MM.1S (cell line): ENCODE measurements at regions not wholly inside any gene's neighbourhood (a gene's known extent, or its start where the extent isn't known, plus 50 kb on each side); places are given as distances from the start of the nearest gene placed in this dataset.
"Not testable (repeated sequence)": the region's sequence is repeated elsewhere in the genome, so short reads cannot be mapped to it uniquely, and the experiment has no call there.

Experiments
- DNase-seq: peaks from one replicate; pipeline ENCODE4 v3.0.0-alpha.2; 2015
- H2AFZ ChIP-seq: fragments of 300-600 bp; sonication (generic); 2 replicates; pipeline ENCODE4 v1.6.0; 2016; ENCODE audit warnings: antibody characterized with exemption, low read length
- H3F3A ChIP-seq: fragments of 300-600 bp; sonication (generic); 2 replicates; pipeline ENCODE4 v1.6.1; 2016; ENCODE audit warnings: mild to moderate bottlenecking, antibody characterized with exemption, low read length, moderate library complexity, mixed read lengths; ENCODE audit not compliant: insufficient read depth
- H3K27ac ChIP-seq: fragments of 300-600 bp; sonication (generic); 2 replicates; pipeline ENCODE4 v1.5.1; 2016; ENCODE audit warnings: mild to moderate bottlenecking, low read length
- H3K27me3 ChIP-seq: fragments of 300-600 bp; sonication (generic); replicated peaks from 2 replicates; pipeline ENCODE4 v1.6.0; 2016; ENCODE audit warnings: low read length; ENCODE audit not compliant: insufficient read depth
- H3K36me3 ChIP-seq: fragments of 300-600 bp; sonication (generic); replicated peaks from 2 replicates; pipeline ENCODE4 v1.6.1; 2016; ENCODE audit warnings: mild to moderate bottlenecking, low read length, mixed read lengths; ENCODE audit not compliant: insufficient read depth
- H3K4me1 ChIP-seq: fragments of 300-600 bp; sonication (generic); 2 replicates; pipeline ENCODE4 v1.6.1; 2016; ENCODE audit warnings: low read length, mixed read lengths
- H3K4me2 ChIP-seq: fragments of 300-600 bp; sonication (generic); 2 replicates; pipeline ENCODE4 v1.6.0; 2016; ENCODE audit warnings: low read depth, low read length
- H3K4me3 ChIP-seq: fragments of 300-600 bp; sonication (generic); 2 replicates; pipeline ENCODE4 v1.5.1; 2016; ENCODE audit warnings: low read length, mixed read lengths
- H3K79me2 ChIP-seq: fragments of 300-600 bp; sonication (generic); 2 replicates; pipeline ENCODE4 v1.6.1; 2016; ENCODE audit warnings: mixed run types, low read length, mixed read lengths
- H3K9ac ChIP-seq: fragments of 300-600 bp; sonication (generic); 2 replicates; pipeline ENCODE4 v1.6.1; 2016; ENCODE audit warnings: low read length, mixed read lengths
- H3K9me2 ChIP-seq: fragments of 300-600 bp; sonication (generic); replicated peaks from 2 replicates; pipeline ENCODE4 v1.6.1; 2016; ENCODE audit warnings: mild to moderate bottlenecking, low read length, mixed read lengths; ENCODE audit not compliant: insufficient read depth
- H3K9me3 ChIP-seq: fragments of 300-600 bp; sonication (generic); replicated peaks from 2 replicates; pipeline ENCODE4 v1.6.1; 2016; ENCODE audit warnings: mild to moderate bottlenecking, low read length, mixed read lengths; ENCODE audit not compliant: insufficient read depth
- H4K20me1 ChIP-seq: fragments of 300-600 bp; sonication (generic); 2 replicates; pipeline ENCODE4 v1.6.1; 2016; ENCODE audit warnings: mild to moderate bottlenecking, low read length, moderate library complexity, mixed read lengths; ENCODE audit not compliant: insufficient read depth
- EZH2 ChIP-seq: fragments of 300-600 bp; sonication (generic); optimal IDR thresholded peaks from 2 replicates; pipeline ENCODE3; 2017; ENCODE audit warnings: low read depth, mild to moderate bottlenecking, antibody characterized with exemption, low read length, mixed read lengths
- EZH2phosphoT487 ChIP-seq: fragments of 300-600 bp; sonication (generic); IDR thresholded peaks from 2 replicates; pipeline ENCODE4 v1.6.1; 2018; ENCODE audit warnings: antibody characterized with exemption, low read length
- TF ChIP-seq, protein P1 (sequence below): fragments of 300-600 bp; sonication (generic); IDR thresholded peaks from 2 replicates; pipeline ENCODE4 v1.5.1; 2016; ENCODE audit warnings: antibody characterized with exemption, low read length, mixed read lengths

DNA sequence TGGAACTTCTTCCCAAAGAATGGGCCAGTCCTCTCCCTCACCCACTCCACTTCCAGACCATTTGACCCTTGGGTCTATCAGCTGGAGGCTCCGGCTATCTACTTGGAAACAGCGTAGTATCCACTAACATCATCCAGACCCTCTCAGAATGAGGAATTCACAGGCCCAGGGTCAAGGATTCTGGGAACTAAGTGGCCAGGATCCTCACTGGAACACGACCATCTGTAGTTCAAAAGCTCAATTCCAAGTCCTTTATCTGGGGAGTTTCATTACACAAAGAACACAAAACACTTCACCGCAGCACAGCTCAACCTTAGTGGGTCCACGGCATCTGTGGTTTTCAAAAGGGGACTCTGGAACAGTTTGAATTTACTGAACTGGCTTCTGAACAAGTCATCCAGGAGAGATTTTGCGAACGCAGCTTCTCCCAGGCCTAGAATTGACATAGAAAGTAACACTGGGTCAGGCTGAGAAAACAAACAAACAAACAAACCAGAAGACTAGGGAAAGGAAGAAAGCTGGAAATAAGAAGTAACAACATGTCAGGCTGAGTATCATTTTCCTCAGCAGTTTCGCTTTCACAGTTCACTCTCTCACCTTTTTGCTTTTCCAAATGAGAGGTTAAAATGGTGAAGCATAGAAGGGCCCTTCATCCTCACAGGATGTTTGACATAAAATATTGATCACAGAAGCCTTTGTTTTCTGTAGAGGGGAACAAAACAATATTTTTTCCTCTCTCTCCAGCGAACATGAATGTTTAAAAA, 57.6 kb upstream of the USP6NL start:
- H3K4me3 ChIP-seq = no peak overlapping the region

DNA sequence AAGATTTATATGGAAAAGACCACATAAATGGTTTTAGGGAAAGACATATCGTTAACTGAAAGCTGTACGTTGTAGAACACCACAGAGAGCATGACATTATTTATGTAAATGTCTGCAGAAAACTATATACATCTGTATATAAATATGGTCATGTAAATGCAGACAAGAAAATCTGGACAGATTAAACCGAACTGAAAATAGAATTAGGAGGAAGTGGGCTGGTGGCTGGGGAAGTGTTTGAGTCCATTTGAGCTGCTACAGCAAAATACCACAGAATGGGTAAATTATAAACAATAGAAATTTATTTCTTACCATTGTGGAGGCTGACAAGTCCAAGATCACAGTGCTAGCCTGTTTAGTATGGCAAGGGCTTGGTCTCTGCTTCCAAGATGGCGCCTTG, 56.3 kb upstream of the USP6NL start:
- Histone ChIP-seq H4K20me1 (no peaks in the 10 kb centered on the region), H3K4me2 (no peak overlapping the region), H3K4me1 (peaks cover 6% of the 10 kb centered on the region), H3K9ac (no peak overlapping the region), H3K9me2 (no peaks in the 10 kb centered on the region), H3K27ac (no peak overlapping the region), H2AFZ (no peak overlapping the region), H3F3A (no peaks in the 10 kb centered on the region), H3K27me3 (0 out of 2 replicates have a peak, but pooled peaks cover 7% of the 10 kb centered on the region), H3K4me3 (no peak overlapping the region), H3K36me3 (no peaks in the 10 kb centered on the region), H3K9me3 (no peaks in the 10 kb centered on the region), H3K79me2 (no peaks in the 10 kb centered on the region)
- DNase-seq = no peak
- TF ChIP-seq EZH2 = no peak
- TF ChIP-seq, protein P1, sequence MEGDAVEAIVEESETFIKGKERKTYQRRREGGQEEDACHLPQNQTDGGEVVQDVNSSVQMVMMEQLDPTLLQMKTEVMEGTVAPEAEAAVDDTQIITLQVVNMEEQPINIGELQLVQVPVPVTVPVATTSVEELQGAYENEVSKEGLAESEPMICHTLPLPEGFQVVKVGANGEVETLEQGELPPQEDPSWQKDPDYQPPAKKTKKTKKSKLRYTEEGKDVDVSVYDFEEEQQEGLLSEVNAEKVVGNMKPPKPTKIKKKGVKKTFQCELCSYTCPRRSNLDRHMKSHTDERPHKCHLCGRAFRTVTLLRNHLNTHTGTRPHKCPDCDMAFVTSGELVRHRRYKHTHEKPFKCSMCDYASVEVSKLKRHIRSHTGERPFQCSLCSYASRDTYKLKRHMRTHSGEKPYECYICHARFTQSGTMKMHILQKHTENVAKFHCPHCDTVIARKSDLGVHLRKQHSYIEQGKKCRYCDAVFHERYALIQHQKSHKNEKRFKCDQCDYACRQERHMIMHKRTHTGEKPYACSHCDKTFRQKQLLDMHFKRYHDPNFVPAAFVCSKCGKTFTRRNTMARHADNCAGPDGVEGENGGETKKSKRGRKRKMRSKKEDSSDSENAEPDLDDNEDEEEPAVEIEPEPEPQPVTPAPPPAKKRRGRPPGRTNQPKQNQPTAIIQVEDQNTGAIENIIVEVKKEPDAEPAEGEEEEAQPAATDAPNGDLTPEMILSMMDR = no peak
- no peak for TF ChIP-seq EZH2phosphoT487

More for the DNA sequence above, 57.6 kb upstream of the USP6NL start:
- Histone ChIP-seq H3K9ac (no peak overlapping the region), H3K79me2 (no peaks in the 10 kb centered on the region), H3K9me3 (no peaks in the 10 kb centered on the region), H2AFZ (no peak overlapping the region), H3F3A (no peaks in the 10 kb centered on the region), H3K27ac (no peak overlapping the region), H3K27me3 (0 out of 2 replicates have a peak, but pooled peaks cover 7% of the 10 kb centered on the region), H3K4me2 (peak overlapping the region; percentile 31; the same call in 1 of the 2 replicates), H3K4me1 (peaks cover 6% of the 10 kb centered on the region), H3K36me3 (no peaks in the 10 kb centered on the region), H4K20me1 (no peaks in the 10 kb centered on the region), H3K9me2 (no peaks in the 10 kb centered on the region)
- peak; percentile 10 for DNase-seq
- TF ChIP-seq EZH2phosphoT487 (no peak), EZH2 (no peak)
- TF ChIP-seq, protein P1 = no peak

DNA sequence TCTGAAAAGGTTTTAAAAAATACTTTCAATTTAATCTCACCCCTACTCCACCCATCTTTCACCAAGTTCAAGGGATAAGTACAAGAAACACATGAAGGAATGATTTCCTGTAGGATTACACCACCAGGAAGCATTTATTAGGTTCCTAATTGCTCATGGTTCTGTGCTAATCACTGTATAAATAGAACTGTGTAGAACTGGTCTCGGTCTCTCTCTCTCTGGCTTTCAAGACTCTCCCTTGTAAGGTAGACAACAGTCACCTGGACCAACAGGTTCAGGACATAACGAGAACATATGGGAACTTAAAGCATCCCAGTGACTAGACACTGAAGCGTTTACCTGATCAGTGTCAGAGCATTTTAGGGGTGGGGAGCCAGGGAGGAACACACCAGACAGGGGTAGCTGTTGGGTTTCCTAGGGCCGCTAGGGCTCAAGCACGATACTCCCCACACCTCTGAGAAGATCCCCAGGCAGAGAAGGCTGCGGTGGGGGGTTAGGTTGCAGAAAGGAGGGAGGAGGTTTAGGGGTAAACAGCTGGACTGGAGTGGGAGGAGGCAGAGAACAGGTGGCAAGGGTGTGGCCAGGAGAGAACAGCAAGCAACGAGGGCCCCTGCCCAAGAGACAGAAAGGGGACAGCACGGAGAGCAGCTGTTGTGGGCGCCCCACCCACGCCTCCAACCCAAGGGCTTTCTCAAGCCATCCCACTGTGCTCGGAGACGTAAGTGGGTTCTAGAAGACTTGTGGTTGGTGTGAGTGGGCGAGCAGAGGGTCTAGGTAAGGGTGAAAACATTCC, 52.5 kb upstream of the USP6NL start:
- Histone ChIP-seq H3K27ac (no peak overlapping the region), H3F3A (no peaks in the 10 kb centered on the region), H3K4me3 (no peak overlapping the region), H3K79me2 (no peaks in the 10 kb centered on the region), H3K9me2 (no peaks in the 10 kb centered on the region), H3K4me2 (no peak overlapping the region), H3K27me3 (0 out of 2 replicates have a peak, but pooled peaks cover 7% of the 10 kb centered on the region), H2AFZ (no peak overlapping the region), H3K36me3 (no peaks in the 10 kb centered on the region), H3K9ac (no peak overlapping the region), H3K4me1 (peaks cover 2% of the 10 kb centered on the region; the same call in 1 of the 2 replicates), H3K9me3 (no peaks in the 10 kb centered on the region), H4K20me1 (no peaks in the 10 kb centered on the region)
- no peak for DNase-seq
- no peak for TF ChIP-seq EZH2phosphoT487
- TF ChIP-seq EZH2 = no peak
- TF ChIP-seq, protein P1 = no peak

DNA sequence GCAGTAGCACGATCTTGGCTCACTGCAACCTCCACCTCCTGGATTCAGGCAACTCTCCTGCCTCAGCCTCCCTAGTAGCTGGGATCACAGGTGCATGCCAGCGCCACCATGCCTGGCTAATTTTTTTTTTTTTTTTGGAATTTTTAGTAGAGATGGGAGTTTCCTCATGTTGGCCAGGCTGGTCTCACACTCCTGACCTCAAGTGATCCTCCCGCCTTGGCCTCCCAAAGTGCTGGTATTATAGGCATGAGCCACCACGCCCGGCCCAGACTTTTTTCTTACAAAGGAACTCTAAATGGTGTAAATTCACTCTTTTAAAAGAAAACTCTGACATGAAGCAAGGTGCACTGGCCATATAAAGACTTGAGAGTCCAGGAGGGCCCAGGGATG, 51.7 kb upstream of the USP6NL start:
- not testable (repeated sequence) for DNase-seq, H3K9ac ChIP-seq, H3K4me2 ChIP-seq, H3K4me1 ChIP-seq, H2AFZ ChIP-seq, H3K36me3 ChIP-seq, H3K4me3 ChIP-seq, H4K20me1 ChIP-seq, H3K9me3 ChIP-seq, H3K27ac ChIP-seq, H3F3A ChIP-seq, H3K79me2 ChIP-seq, H3K27me3 ChIP-seq, H3K9me2 ChIP-seq
